A549 (cell line): ENCODE measurements at regions not wholly inside any gene's neighbourhood (a gene's known extent, or its start where the extent isn't known, plus 50 kb on each side); places are given as distances from the start of the nearest gene placed in this dataset.

Source experiments
- ATAC-seq, 2 experiments: fragments of 200-7000 bp in 1 of 2; fragments of >200 bp in 1 of 2; cut with Nextera tagmentation in 1 of 2; cut with Tn5 transposase in 1 of 2; 3 replicates each; pipeline versions ENCODE4 v1.8.0 to v1.9.1; 2018 to 2020; ENCODE audit warnings: mild to moderate bottlenecking in 1 of 2, moderate library complexity in 1 of 2
- CTCF ChIA-PET: fragments of 300-600 bp; sonication (Branson Sonifier 250); formaldehyde crosslinking; extraction: SDS; loops from one replicate; lab custom pipeline; 2021; ENCODE audit warnings: antibody characterized with exemption, inconsistent platforms; lab: Yijun Ruan, JAX
- POLR2A ChIA-PET: fragments of 350-600 bp; formaldehyde crosslinking; extraction: SDS; loops from one replicate; lab custom pipeline; 2021; ENCODE audit warnings: antibody characterized with exemption, inconsistent platforms; lab: Yijun Ruan, JAX
- DNase-seq, 2 experiments: peaks; one replicate each; pipeline versions ENCODE4 v3.0.0 to v3.0.0-alpha.2; 2011 to 2016; ENCODE audit warnings: low read depth in 1 of 2, low spot score in 1 of 2
- FAIRE-seq: peaks from 2 replicates; lab custom pipeline; 2011; peaks lifted over from hg19 to GRCh38; lab: Jason Lieb, UNC
- H3K27ac ChIP-seq, 2 experiments: fragments of >200 bp; sonication (Bioruptor Twin); formaldehyde crosslinking; 3 replicates each; pipeline ENCODE4 v1.5.1; 2016 to 2017
- H3K4me1 ChIP-seq: fragments of >200 bp; sonication (Bioruptor Twin); formaldehyde crosslinking; 3 replicates; pipeline ENCODE4 v1.6.1; 2016
- H3K4me2 ChIP-seq: fragments of >200 bp; sonication (Bioruptor Twin); formaldehyde crosslinking; 3 replicates; pipeline ENCODE4 v1.6.1; 2016
- H3K4me3 ChIP-seq: fragments of >200 bp; sonication (Bioruptor Twin); formaldehyde crosslinking; 3 replicates; pipeline ENCODE4 v1.5.1; 2016
- H3K9me3 ChIP-seq: fragments of >200 bp; sonication (Bioruptor Twin); formaldehyde crosslinking; 3 replicates; pipeline ENCODE4 v1.6.1; 2016
- CBX8 ChIP-seq: fragments of 200-600 bp; sonication (generic); IDR thresholded peaks from 2 replicates; pipeline ENCODE4 v1.6.1; 2016
- CHD4 ChIP-seq: fragments of 200-600 bp; sonication (generic); IDR thresholded peaks from 2 replicates; pipeline ENCODE4 v1.6.1; 2016; ENCODE audit warnings: antibody characterized with exemption, mild to moderate bottlenecking, borderline replicate concordance
- EHMT2 ChIP-seq: fragments of 200-600 bp; sonication (generic); IDR thresholded peaks from 2 replicates; pipeline ENCODE4 v1.6.1; 2016; ENCODE audit warnings: antibody characterized with exemption, low read depth, mild to moderate bottlenecking, moderate library complexity
- EP300 ChIP-seq, 2 experiments: fragments of >200 bp; sonication (Bioruptor Twin); formaldehyde crosslinking; IDR thresholded peaks; 2 replicates in 1 of 2; 3 replicates in 1 of 2; pipeline ENCODE4 v1.6.1; 2016 to 2017
- ESRRA ChIP-seq: fragments of 150-350 bp; IDR thresholded peaks from 2 replicates; pipeline ENCODE4 v1.6.1; 2014; ENCODE audit warnings: mild to moderate bottlenecking, low read length, borderline replicate concordance
- HDAC2 ChIP-seq: fragments of 200-600 bp; sonication (generic); IDR thresholded peaks from 2 replicates; pipeline ENCODE4 v1.6.1; 2016
- HEYL ChIP-seq: fragments of 250-450 bp; sonication (Bioruptor Pico); IDR thresholded peaks from 2 replicates; pipeline ENCODE4 v1.8.0; 2021; ENCODE audit warnings: mild to moderate bottlenecking, moderate library complexity
- HOXB13 ChIP-seq: fragments of 250-450 bp; sonication (Bioruptor Pico); IDR thresholded peaks from 2 replicates; pipeline ENCODE4 v1.5.0; 2020; ENCODE audit warnings: low read depth, mild to moderate bottlenecking, moderate library complexity
- HOXB5 ChIP-seq: fragments of 250-450 bp; sonication (Bioruptor Pico); IDR thresholded peaks from 2 replicates; pipeline ENCODE4 v1.5.0; 2020; ENCODE audit warnings: mild to moderate bottlenecking, moderate library complexity
- JUN ChIP-seq, 2 experiments: fragments of >200 bp; sonication (Bioruptor Twin); formaldehyde crosslinking; IDR thresholded peaks; 2 replicates in 1 of 2; 3 replicates in 1 of 2; pipeline ENCODE4 v1.6.1; 2016 to 2017
- KDM5A ChIP-seq: fragments of 200-600 bp; sonication (generic); IDR thresholded peaks from 2 replicates; pipeline ENCODE4 v1.6.1; 2016; ENCODE audit warnings: antibody characterized with exemption, mild to moderate bottlenecking
- MAFK ChIP-seq: fragments of 450-650 bp; IDR thresholded peaks from 2 replicates; pipeline ENCODE4 v1.6.1; 2014; ENCODE audit not compliant: partially characterized antibody
- MAZ ChIP-seq: fragments of 150-350 bp; IDR thresholded peaks from 2 replicates; pipeline ENCODE4 v1.6.1; 2014; ENCODE audit warnings: antibody characterized with exemption, low read depth, low read length, borderline replicate concordance
- MYC ChIP-seq: IDR thresholded peaks from 2 replicates; pipeline ENCODE4 v1.6.1; 2012; ENCODE audit warnings: mild to moderate bottlenecking, inconsistent platforms, low read length, improper control_type of control experiment, borderline replicate concordance
- NFE2L2 ChIP-seq: fragments of 150-350 bp; conservative IDR thresholded peaks from 2 replicates; pipeline ENCODE4 v1.6.1; 2014; ENCODE audit warnings: low read length
- NR3C1 ChIP-seq: fragments of >200 bp; sonication (Bioruptor Twin); formaldehyde crosslinking; IDR thresholded peaks from 3 replicates; pipeline ENCODE4 v1.6.1; 2017
- PHF8 ChIP-seq: fragments of 200-600 bp; sonication (generic); IDR thresholded peaks from 2 replicates; pipeline ENCODE4 v1.6.1; 2016; ENCODE audit warnings: low read depth, mild to moderate bottlenecking, antibody characterized with exemption, moderate library complexity, borderline replicate concordance
- POLR2AphosphoS2 ChIP-seq: conservative IDR thresholded peaks from 2 replicates; pipeline ENCODE4 v1.6.1; 2012; ENCODE audit warnings: low read length, improper control_type of control experiment, inconsistent platforms
- RFX5 ChIP-seq: fragments of 450-650 bp; IDR thresholded peaks from 2 replicates; pipeline ENCODE4 v1.7.1; 2014; ENCODE audit warnings: antibody characterized with exemption, mild to moderate bottlenecking, moderate library complexity
- SREBF2 ChIP-seq: fragments of 450-650 bp; IDR thresholded peaks from 2 replicates; pipeline ENCODE4 v1.6.1; 2014; ENCODE audit warnings: mild to moderate bottlenecking, moderate library complexity
- ZC3H11A ChIP-seq: fragments of 450-650 bp; IDR thresholded peaks from 2 replicates; pipeline ENCODE4 v1.6.1; 2014; ENCODE audit warnings: antibody characterized with exemption, mild to moderate bottlenecking
- ZFP36 ChIP-seq: fragments of 450-650 bp; IDR thresholded peaks from 2 replicates; pipeline ENCODE4 v1.6.1; 2014; ENCODE audit warnings: borderline replicate concordance; ENCODE audit not compliant: partially characterized antibody
- ZNF302 ChIP-seq: fragments of 250-450 bp; sonication (Bioruptor Pico); IDR thresholded peaks from 2 replicates; pipeline ENCODE4 v1.9.0; 2021; ENCODE audit warnings: inconsistent platforms, mild to moderate bottlenecking, moderate library complexity
- WGBS: methylation state at CpG from one replicate; pipeline ENCODE4 v1.1.6; 2017; ENCODE audit errors: missing lambda C conversion rate; 5-methylcytosine and 5-hydroxymethylcytosine counted together
- TF ChIP-seq, protein P1 (sequence below): fragments of >200 bp; sonication (Bioruptor Twin); formaldehyde crosslinking; IDR thresholded peaks from 3 replicates; pipeline ENCODE4 v1.5.1; 2016
- TF ChIP-seq, protein P2 (sequence below): IDR thresholded peaks from 2 replicates; pipeline ENCODE4 v1.6.1; 2012
- TF ChIP-seq, protein P3 (sequence below): fragments of 150-350 bp; IDR thresholded peaks from 2 replicates; pipeline ENCODE4 v1.6.1; 2014; ENCODE audit warnings: low read depth, mild to moderate bottlenecking, low read length

DNA sequence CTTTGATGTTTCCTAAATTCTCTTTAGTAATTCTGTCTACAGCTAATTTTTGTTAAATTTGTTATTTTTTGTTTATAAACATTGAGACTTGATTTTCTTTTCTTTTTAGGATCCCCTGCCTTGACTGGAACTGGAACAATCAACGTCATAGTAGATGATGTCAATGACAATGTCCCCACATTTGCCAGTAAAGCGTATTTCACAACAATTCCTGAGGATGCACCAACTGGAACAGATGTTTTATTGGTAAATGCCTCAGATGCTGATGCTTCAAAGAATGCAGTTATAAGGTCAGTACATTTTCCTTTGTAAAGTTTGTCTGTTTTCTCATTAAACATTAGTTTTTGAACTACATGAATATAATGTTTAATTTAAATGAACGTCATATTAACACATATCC, 119.4 kb downstream of the FAT4 start:
- H3K27ac ChIP-seq, result no peak overlapping the region
- no peaks in the 10 kb centered on the region for H3K9me3 ChIP-seq
- no peak overlapping the region for H3K4me3 ChIP-seq
- ATAC-seq (no peak), DNase-seq (no peak), FAIRE-seq (no peak)
- H3K4me1 ChIP-seq, result no peaks in the 10 kb centered on the region
- WGBS, result 82% methylated on average over 3 of the region's 3 CpGs
- TF ChIP-seq, protein P1, sequence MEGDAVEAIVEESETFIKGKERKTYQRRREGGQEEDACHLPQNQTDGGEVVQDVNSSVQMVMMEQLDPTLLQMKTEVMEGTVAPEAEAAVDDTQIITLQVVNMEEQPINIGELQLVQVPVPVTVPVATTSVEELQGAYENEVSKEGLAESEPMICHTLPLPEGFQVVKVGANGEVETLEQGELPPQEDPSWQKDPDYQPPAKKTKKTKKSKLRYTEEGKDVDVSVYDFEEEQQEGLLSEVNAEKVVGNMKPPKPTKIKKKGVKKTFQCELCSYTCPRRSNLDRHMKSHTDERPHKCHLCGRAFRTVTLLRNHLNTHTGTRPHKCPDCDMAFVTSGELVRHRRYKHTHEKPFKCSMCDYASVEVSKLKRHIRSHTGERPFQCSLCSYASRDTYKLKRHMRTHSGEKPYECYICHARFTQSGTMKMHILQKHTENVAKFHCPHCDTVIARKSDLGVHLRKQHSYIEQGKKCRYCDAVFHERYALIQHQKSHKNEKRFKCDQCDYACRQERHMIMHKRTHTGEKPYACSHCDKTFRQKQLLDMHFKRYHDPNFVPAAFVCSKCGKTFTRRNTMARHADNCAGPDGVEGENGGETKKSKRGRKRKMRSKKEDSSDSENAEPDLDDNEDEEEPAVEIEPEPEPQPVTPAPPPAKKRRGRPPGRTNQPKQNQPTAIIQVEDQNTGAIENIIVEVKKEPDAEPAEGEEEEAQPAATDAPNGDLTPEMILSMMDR, result no peak
- POLR2A ChIA-PET, result no interaction called here
- H3K4me2 ChIP-seq, result no peak overlapping the region
- CTCF ChIA-PET, result no interaction called here

DNA sequence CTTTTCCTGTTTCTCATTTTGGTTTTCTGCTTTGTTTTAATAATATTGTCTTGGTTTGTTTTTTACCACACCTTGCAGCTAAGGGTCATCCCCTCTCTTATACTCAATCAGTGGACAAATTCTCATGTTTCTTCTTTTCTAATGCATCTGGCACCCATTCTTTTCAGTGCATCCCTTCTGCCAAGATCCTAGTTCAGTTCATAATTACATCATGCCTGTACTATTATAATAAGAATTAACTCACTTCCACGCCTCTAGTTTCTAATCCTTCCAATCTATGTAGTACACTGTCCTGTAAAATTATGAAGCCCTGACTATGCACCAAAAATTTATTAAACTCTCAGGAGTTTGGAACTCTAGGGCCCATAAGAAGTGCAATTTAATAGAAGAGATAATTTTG, 126.1 kb downstream of the FAT4 start:
- 75% methylated on average over 1 of the region's 1 CpG for WGBS
- FAIRE-seq (no peak), ATAC-seq (no peak), DNase-seq (no peak)
- H3K4me3 ChIP-seq, result no peak overlapping the region
- ChIA-PET POLR2A (no interaction called here), CTCF (no interaction called here)
- TF ChIP-seq HDAC2 (no peak), RFX5 (no peak), POLR2AphosphoS2 (no peak), HEYL (CRISPR knock-in tag) (no peak), NFE2L2 (no peak), NR3C1 (no peak), HOXB5 (CRISPR knock-in tag) (no peak), SREBF2 (no peak), ZC3H11A (no peak), EP300 (IDR thresholded peaks at IDR 0.05) (no peak), EHMT2 (no peak), ESRRA (no peak), PHF8 (no peak), ZNF302 (CRISPR knock-in tag) (no peak), KDM5A (no peak), CHD4 (no peak)
- TF ChIP-seq, protein P2, sequence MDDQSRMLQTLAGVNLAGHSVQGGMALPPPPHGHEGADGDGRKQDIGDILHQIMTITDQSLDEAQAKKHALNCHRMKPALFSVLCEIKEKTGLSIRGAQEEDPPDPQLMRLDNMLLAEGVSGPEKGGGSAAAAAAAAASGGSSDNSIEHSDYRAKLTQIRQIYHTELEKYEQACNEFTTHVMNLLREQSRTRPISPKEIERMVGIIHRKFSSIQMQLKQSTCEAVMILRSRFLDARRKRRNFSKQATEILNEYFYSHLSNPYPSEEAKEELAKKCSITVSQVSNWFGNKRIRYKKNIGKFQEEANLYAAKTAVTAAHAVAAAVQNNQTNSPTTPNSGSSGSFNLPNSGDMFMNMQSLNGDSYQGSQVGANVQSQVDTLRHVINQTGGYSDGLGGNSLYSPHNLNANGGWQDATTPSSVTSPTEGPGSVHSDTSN, result no peak
- H3K9me3 ChIP-seq, result no peaks in the 10 kb centered on the region
- no peak overlapping the region for H3K27ac ChIP-seq
- no peak overlapping the region for H3K4me2 ChIP-seq
- H3K4me1 ChIP-seq, result no peaks in the 10 kb centered on the region

DNA sequence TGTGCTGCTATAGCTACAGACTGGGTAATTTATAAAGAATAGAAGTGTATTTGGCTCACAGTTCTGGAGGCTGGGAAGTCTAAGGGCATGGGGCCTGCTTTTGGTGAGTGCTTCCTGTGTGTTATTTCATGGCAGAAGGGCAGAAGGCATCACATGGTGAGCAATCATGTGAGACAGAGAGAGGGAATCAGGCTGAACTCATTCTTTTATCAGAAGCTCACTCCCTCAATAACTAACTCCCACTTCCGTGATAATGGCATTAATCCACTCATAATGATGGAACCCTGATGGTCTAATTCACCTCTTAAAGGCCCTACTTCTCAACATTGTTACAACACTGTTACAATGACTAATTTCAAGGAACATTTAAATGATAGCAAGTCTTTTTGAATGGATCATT, 129.4 kb downstream of the FAT4 start:
- no peak overlapping the region for H3K4me2 ChIP-seq
- no peak for DNase-seq
- H3K4me1 ChIP-seq, result no peaks in the 10 kb centered on the region
- 87% methylated on average over 1 of the region's 1 CpG for WGBS
- ChIA-PET POLR2A (no interaction called here), CTCF (no interaction called here)
- ATAC-seq, result no peak
- no peak overlapping the region for H3K4me3 ChIP-seq
- no peak overlapping the region for H3K27ac ChIP-seq
- TF ChIP-seq MYC (no peak), ZC3H11A (no peak), ZFP36 (no peak), JUN (IDR thresholded peaks at IDR 0.05) (no peak), CBX8 (no peak), EHMT2 (no peak), MAZ (no peak), MAFK (no peak), HOXB13 (CRISPR knock-in tag) (no peak)
- TF ChIP-seq, protein P3, sequence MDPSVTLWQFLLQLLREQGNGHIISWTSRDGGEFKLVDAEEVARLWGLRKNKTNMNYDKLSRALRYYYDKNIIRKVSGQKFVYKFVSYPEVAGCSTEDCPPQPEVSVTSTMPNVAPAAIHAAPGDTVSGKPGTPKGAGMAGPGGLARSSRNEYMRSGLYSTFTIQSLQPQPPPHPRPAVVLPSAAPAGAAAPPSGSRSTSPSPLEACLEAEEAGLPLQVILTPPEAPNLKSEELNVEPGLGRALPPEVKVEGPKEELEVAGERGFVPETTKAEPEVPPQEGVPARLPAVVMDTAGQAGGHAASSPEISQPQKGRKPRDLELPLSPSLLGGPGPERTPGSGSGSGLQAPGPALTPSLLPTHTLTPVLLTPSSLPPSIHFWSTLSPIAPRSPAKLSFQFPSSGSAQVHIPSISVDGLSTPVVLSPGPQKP, result no peak
- FAIRE-seq, result no peak
- no peaks in the 10 kb centered on the region for H3K9me3 ChIP-seq
